ENCODE measurements at regions not wholly inside any gene's neighbourhood (a gene's known extent, or its start where the extent isn't known, plus 50 kb on each side); places are given as distances from the start of the nearest gene placed in this dataset.

GRCh38 chr6:153817173-153817572 lies 221.9 kb upstream of the OPRM1 start:
- H3K36me3 ChIP-seq (ENCODE audit: control insufficient read depth in 2 of 2, insufficient read depth in 2 of 2, low read length in 1 of 2), result no peaks in the 10 kb centered on the region
- no peak overlapping the region for H3K4me3 ChIP-seq (ENCODE audit: low read length in 2 of 2)
- WGBS, result 97% methylated on average over 3 of the region's 3 CpGs
- no peaks in the 10 kb centered on the region for H3K4me1 ChIP-seq (ENCODE audit: control insufficient read depth in 2 of 2, insufficient read depth in 2 of 2, low read length in 2 of 2)
- no peak for DNase-seq (ENCODE audit: low read depth in 6 of 9, low spot score in 9 of 9)
- H3K9me3 ChIP-seq (ENCODE audit: control insufficient read depth in 2 of 2, insufficient read depth in 1 of 2, low read length in 1 of 2), result peaks cover 0 to 9% of the 10 kb centered on the region in 2 donors
- H3K27me3 ChIP-seq (ENCODE audit: control insufficient read depth in 2 of 2, insufficient read depth in 1 of 2, low read length in 1 of 2), result no peaks in the 10 kb centered on the region
- H3K27ac ChIP-seq (ENCODE audit: low read depth in 1 of 2, low read length in 1 of 2), result no peak overlapping the region

- no peaks in the 10 kb centered on the region for H3K4me1 ChIP-seq (ENCODE audit: control insufficient read depth in 2 of 2, insufficient read depth in 2 of 2, low read length in 2 of 2)
- no peak overlapping the region for H3K27ac ChIP-seq (ENCODE audit: low read depth in 1 of 2, low read length in 1 of 2)
- H3K36me3 ChIP-seq (ENCODE audit: control insufficient read depth in 2 of 2, insufficient read depth in 2 of 2, low read length in 1 of 2), result no peaks in the 10 kb centered on the region
- no peak for DNase-seq (ENCODE audit: low read depth in 6 of 9, low spot score in 9 of 9)
- 85% methylated on average over 3 of the region's 3 CpGs for WGBS
- no peak overlapping the region for H3K4me3 ChIP-seq (ENCODE audit: low read length in 2 of 2)
- peaks cover 0 to 9% of the 10 kb centered on the region in 2 donors for H3K9me3 ChIP-seq (ENCODE audit: control insufficient read depth in 2 of 2, insufficient read depth in 1 of 2, low read length in 1 of 2)
- no peaks in the 10 kb centered on the region for H3K27me3 ChIP-seq (ENCODE audit: control insufficient read depth in 2 of 2, insufficient read depth in 1 of 2, low read length in 1 of 2)
Observed at GRCh38 chr6:153816366-153816765, 222.7 kb upstream of the OPRM1 start.

GRCh38 chr6:153814136-153814535 lies 224.9 kb upstream of the OPRM1 start:
- DNase-seq (ENCODE audit: low read depth in 6 of 9, low spot score in 9 of 9), result no peak
- H3K27me3 ChIP-seq (ENCODE audit: control insufficient read depth in 2 of 2, insufficient read depth in 1 of 2, low read length in 1 of 2), result no peaks in the 10 kb centered on the region
- no peak overlapping the region for H3K27ac ChIP-seq (ENCODE audit: low read depth in 1 of 2, low read length in 1 of 2)
- H3K9me3 ChIP-seq (ENCODE audit: control insufficient read depth in 2 of 2, insufficient read depth in 1 of 2, low read length in 1 of 2), result peaks cover 0 to 9% of the 10 kb centered on the region in 2 donors
- no peaks in the 10 kb centered on the region for H3K36me3 ChIP-seq (ENCODE audit: control insufficient read depth in 2 of 2, insufficient read depth in 2 of 2, low read length in 1 of 2)
- no peak overlapping the region for H3K4me3 ChIP-seq (ENCODE audit: low read length in 2 of 2)
- 35% methylated on average over 1 of the region's 1 CpG for WGBS
- H3K4me1 ChIP-seq (ENCODE audit: control insufficient read depth in 2 of 2, insufficient read depth in 2 of 2, low read length in 2 of 2), result no peaks in the 10 kb centered on the region

- Histone ChIP-seq H3K4me1 (ENCODE audit: control insufficient read depth in 2 of 2, insufficient read depth in 2 of 2, low read length in 2 of 2) (no peaks in the 10 kb centered on the region), H3K36me3 (ENCODE audit: control insufficient read depth in 2 of 2, insufficient read depth in 2 of 2, low read length in 1 of 2) (no peaks in the 10 kb centered on the region), H3K27me3 (ENCODE audit: control insufficient read depth in 2 of 2, insufficient read depth in 1 of 2, low read length in 1 of 2) (no peaks in the 10 kb centered on the region), H3K4me3 (ENCODE audit: low read length in 2 of 2) (no peak overlapping the region), H3K27ac (ENCODE audit: low read depth in 1 of 2, low read length in 1 of 2) (no peak overlapping the region), H3K9me3 (ENCODE audit: control insufficient read depth in 2 of 2, insufficient read depth in 1 of 2, low read length in 1 of 2) (no peaks in the 10 kb centered on the region)
- WGBS, result 94% methylated on average over 5 of the region's 5 CpGs
- DNase-seq (ENCODE audit: low read depth in 6 of 9, low spot score in 9 of 9), result no peak
Observed at GRCh38 chr6:153804755-153805330, 234.2 kb upstream of the OPRM1 start.

GRCh38 chr6:153801917-153802316 lies 237.1 kb upstream of the OPRM1 start:
- Histone ChIP-seq H3K4me3 (ENCODE audit: low read length in 2 of 2) (no peak overlapping the region), H3K9me3 (ENCODE audit: control insufficient read depth in 2 of 2, insufficient read depth in 1 of 2, low read length in 1 of 2) (no peaks in the 10 kb centered on the region), H3K27ac (ENCODE audit: low read depth in 1 of 2, low read length in 1 of 2) (no peak overlapping the region), H3K4me1 (ENCODE audit: control insufficient read depth in 2 of 2, insufficient read depth in 2 of 2, low read length in 2 of 2) (no peaks in the 10 kb centered on the region), H3K27me3 (ENCODE audit: control insufficient read depth in 2 of 2, insufficient read depth in 1 of 2, low read length in 1 of 2) (no peaks in the 10 kb centered on the region), H3K36me3 (ENCODE audit: control insufficient read depth in 2 of 2, insufficient read depth in 2 of 2, low read length in 1 of 2) (no peaks in the 10 kb centered on the region)
- 80% methylated on average over 2 of the region's 2 CpGs for WGBS
- no peak for DNase-seq (ENCODE audit: low read depth in 6 of 9, low spot score in 9 of 9)

- H3K36me3 ChIP-seq (ENCODE audit: control insufficient read depth in 2 of 2, insufficient read depth in 2 of 2, low read length in 1 of 2), result no peaks in the 10 kb centered on the region
- no peak for DNase-seq (ENCODE audit: low read depth in 6 of 9, low spot score in 9 of 9)
- no peaks in the 10 kb centered on the region for H3K27me3 ChIP-seq (ENCODE audit: control insufficient read depth in 2 of 2, insufficient read depth in 1 of 2, low read length in 1 of 2)
- H3K9me3 ChIP-seq (ENCODE audit: control insufficient read depth in 2 of 2, insufficient read depth in 1 of 2, low read length in 1 of 2), result no peaks in the 10 kb centered on the region
- WGBS, result 94% methylated on average over 4 of the region's 4 CpGs
- no peak overlapping the region for H3K4me3 ChIP-seq (ENCODE audit: low read length in 2 of 2)
- no peak overlapping the region for H3K27ac ChIP-seq (ENCODE audit: low read depth in 1 of 2, low read length in 1 of 2)
- H3K4me1 ChIP-seq (ENCODE audit: control insufficient read depth in 2 of 2, insufficient read depth in 2 of 2, low read length in 2 of 2), result no peaks in the 10 kb centered on the region
Observed at GRCh38 chr6:153800580-153801188, 238.4 kb upstream of the OPRM1 start.

- WGBS, result 93% methylated on average over 1 of the region's 1 CpG
- Histone ChIP-seq H3K27me3 (ENCODE audit: control insufficient read depth in 2 of 2, insufficient read depth in 1 of 2, low read length in 1 of 2) (no peaks in the 10 kb centered on the region), H3K27ac (ENCODE audit: low read depth in 1 of 2, low read length in 1 of 2) (no peak overlapping the region), H3K36me3 (ENCODE audit: control insufficient read depth in 2 of 2, insufficient read depth in 2 of 2, low read length in 1 of 2) (no peaks in the 10 kb centered on the region), H3K4me1 (ENCODE audit: control insufficient read depth in 2 of 2, insufficient read depth in 2 of 2, low read length in 2 of 2) (no peaks in the 10 kb centered on the region), H3K9me3 (ENCODE audit: control insufficient read depth in 2 of 2, insufficient read depth in 1 of 2, low read length in 1 of 2) (no peaks in the 10 kb centered on the region), H3K4me3 (ENCODE audit: low read length in 2 of 2) (no peak overlapping the region)
- no peak for DNase-seq (ENCODE audit: low read depth in 6 of 9, low spot score in 9 of 9)
Observed at GRCh38 chr6:153790876-153791473, 248.1 kb upstream of the OPRM1 start.

- H3K36me3 ChIP-seq (ENCODE audit: control insufficient read depth in 2 of 2, insufficient read depth in 2 of 2, low read length in 1 of 2), result no peaks in the 10 kb centered on the region
- H3K9me3 ChIP-seq (ENCODE audit: control insufficient read depth in 2 of 2, insufficient read depth in 1 of 2, low read length in 1 of 2), result no peaks in the 10 kb centered on the region
- H3K4me3 ChIP-seq (ENCODE audit: low read length in 2 of 2), result no peak overlapping the region
- WGBS, result 88% methylated on average over 7 of the region's 7 CpGs
- no peaks in the 10 kb centered on the region for H3K4me1 ChIP-seq (ENCODE audit: control insufficient read depth in 2 of 2, insufficient read depth in 2 of 2, low read length in 2 of 2)
- no peak for DNase-seq (ENCODE audit: low read depth in 6 of 9, low spot score in 9 of 9)
- H3K27me3 ChIP-seq (ENCODE audit: control insufficient read depth in 2 of 2, insufficient read depth in 1 of 2, low read length in 1 of 2), result no peaks in the 10 kb centered on the region
- no peak overlapping the region for H3K27ac ChIP-seq (ENCODE audit: low read depth in 1 of 2, low read length in 1 of 2)
Observed at GRCh38 chr6:153790048-153790447, 249.0 kb upstream of the OPRM1 start.

- H3K36me3 ChIP-seq (ENCODE audit: control insufficient read depth in 2 of 2, insufficient read depth in 2 of 2, low read length in 1 of 2), result no peaks in the 10 kb centered on the region
- 0% methylated on average over 1 of the region's 1 CpG for WGBS
Observed at GRCh38 chr6:153787341-153787606, 251.8 kb upstream of the OPRM1 start.

More at GRCh38 chr6:153787341-153787606, 251.8 kb upstream of the OPRM1 start:
- Histone ChIP-seq H3K9me3 (ENCODE audit: control insufficient read depth in 2 of 2, insufficient read depth in 1 of 2, low read length in 1 of 2) (no peaks in the 10 kb centered on the region), H3K4me1 (ENCODE audit: control insufficient read depth in 2 of 2, insufficient read depth in 2 of 2, low read length in 2 of 2) (no peaks in the 10 kb centered on the region), H3K27ac (ENCODE audit: low read depth in 1 of 2, low read length in 1 of 2) (no peak overlapping the region), H3K4me3 (ENCODE audit: low read length in 2 of 2) (no peak overlapping the region), H3K27me3 (ENCODE audit: control insufficient read depth in 2 of 2, insufficient read depth in 1 of 2, low read length in 1 of 2) (no peaks in the 10 kb centered on the region)
- DNase-seq (ENCODE audit: low read depth in 6 of 9, low spot score in 9 of 9), result no peak

Measured in thymus (tissue), 11 donors.